CD4-positive, alpha-beta T cell (primary cell): ENCODE measurements at regions not wholly inside any gene's neighbourhood (a gene's known extent, or its start where the extent isn't known, plus 50 kb on each side); places are given as distances from the start of the nearest gene placed in this dataset.

Source experiments
- ATAC-seq: fragments of 200-7000 bp; cut with Tn5 transposase; one replicate; pipeline ENCODE4 v1.10.0; 2022; ENCODE audit warnings: mild to moderate bottlenecking; ENCODE audit not compliant: poor library complexity
- CTCF ChIA-PET: fragments of 350-600 bp; sonication (Branson Sonifier 250); formaldehyde crosslinking; loops from one replicate; lab custom pipeline; 2021; ENCODE audit warnings: antibody characterized with exemption, inconsistent platforms; lab: Charles Lee
- POLR2A ChIA-PET: fragments of 350-600 bp; sonication (Branson Sonifier 250); formaldehyde crosslinking; loops from one replicate; lab custom pipeline; 2021; ENCODE audit warnings: antibody characterized with exemption, inconsistent platforms; lab: Charles Lee
- DNase-seq, 14 experiments: peaks; one replicate each; pipeline ENCODE4 v3.0.0-alpha.2; 2013 to 2020; ENCODE audit warnings: mixed read lengths in 2 of 14
- H3K27ac ChIP-seq, 2 donors: one replicate each; pipeline versions ENCODE4 v1.5.1 to v1.7.0; 2013; ENCODE audit warnings: low read length in 2 of 2, low read depth in 1 of 2, mild to moderate bottlenecking in 1 of 2
- H3K27me3 ChIP-seq, 2 experiments: 1 replicate in 1 of 2; 2 replicates in 1 of 2; pipeline versions ENCODE4 v1.6.1 to v1.7.0; 2013; ENCODE audit warnings: low read length in 2 of 2, control low read depth in 1 of 2, mild to moderate bottlenecking in 1 of 2, moderate library complexity in 1 of 2; ENCODE audit not compliant: insufficient read depth in 2 of 2, control insufficient read depth in 1 of 2
- H3K36me3 ChIP-seq: one replicate; pipeline ENCODE4 v1.6.1; 2013; ENCODE audit warnings: low read length, control low read depth; ENCODE audit not compliant: insufficient read depth
- H3K4me1 ChIP-seq: one replicate; pipeline ENCODE4 v1.6.1; 2013; ENCODE audit warnings: low read length, control low read depth; ENCODE audit not compliant: insufficient read depth
- H3K4me3 ChIP-seq: one replicate; pipeline ENCODE4 v1.5.1; 2013; ENCODE audit warnings: mild to moderate bottlenecking, low read length, moderate library complexity
- H3K9me3 ChIP-seq, 2 experiments: 1 replicate in 1 of 2; 2 replicates in 1 of 2; pipeline versions ENCODE4 v1.6.1 to v1.7.0; 2013; ENCODE audit warnings: low read length in 2 of 2, mild to moderate bottlenecking in 2 of 2, control low read depth in 1 of 2, moderate library complexity in 1 of 2; ENCODE audit not compliant: control insufficient read depth in 1 of 2, insufficient read depth in 1 of 2
- H3K27ac Mint-ChIP-seq: one replicate; pipeline ENCODE4 v1.8.0; 2020; ENCODE audit warnings: mixed read lengths
- H3K27me3 Mint-ChIP-seq: one replicate; pipeline ENCODE4 v1.8.0; 2021; ENCODE audit warnings: mixed read lengths
- H3K36me3 Mint-ChIP-seq: one replicate; pipeline ENCODE4 v1.8.0; 2021; ENCODE audit warnings: low read depth, mixed read lengths
- H3K4me1 Mint-ChIP-seq: one replicate; pipeline ENCODE4 v1.8.0; 2021; ENCODE audit warnings: low read depth, mixed read lengths
- H3K4me3 Mint-ChIP-seq: one replicate; pipeline ENCODE4 v1.8.0; 2020; ENCODE audit warnings: mild to moderate bottlenecking, mixed read lengths
- H3K9me3 Mint-ChIP-seq: one replicate; pipeline ENCODE4 v1.8.0; 2020; ENCODE audit warnings: mixed read lengths
- intact Hi-C, 2 experiments: fragments of 100-400 bp; cut with DNase I in 1 of 2; cut with micrococcal nuclease in 1 of 2; formaldehyde crosslinking; loops; one replicate each; pipeline versions ENCODE4 v1.15.1 to v1.9.0; 2023 to 2025; cut with DNase I, micrococcal nuclease
- TF ChIP-seq, protein P1 (sequence below): fragments of 200-600 bp; IDR thresholded peaks from one replicate; pipeline ENCODE4 v1.8.0; 2022; ENCODE audit warnings: antibody characterized with exemption, mild to moderate bottlenecking

DNA sequence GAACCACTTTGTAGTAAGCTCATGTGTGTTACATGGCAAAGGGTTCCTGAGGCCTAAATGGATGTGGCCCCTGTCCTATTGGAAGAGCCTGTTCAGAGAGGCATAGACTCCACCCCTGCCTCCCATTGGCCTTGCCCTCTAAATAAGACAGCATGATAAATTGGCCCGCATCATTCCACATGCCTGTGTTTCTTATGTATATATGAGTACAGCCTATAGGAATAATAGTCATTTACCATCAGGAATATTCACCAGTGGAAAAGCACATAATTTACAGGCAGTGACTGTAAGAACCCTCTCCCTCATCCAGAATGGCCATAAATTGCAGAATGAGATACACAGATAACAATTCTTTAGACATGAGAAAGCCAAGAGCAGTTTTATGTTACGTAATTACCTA lies 519.5 kb upstream of the DAB1 start:
- Mint-ChIP-seq H3K9me3 (peaks cover 4% of the 10 kb centered on the region), H3K27ac (no peak overlapping the region), H3K27me3 (no peaks in the 10 kb centered on the region), H3K4me3 (no peak overlapping the region), H3K36me3 (no peaks in the 10 kb centered on the region), H3K4me1 (no peaks in the 10 kb centered on the region)
- Histone ChIP-seq H3K4me1 (no peaks in the 10 kb centered on the region), H3K9me3 (no peaks in the 10 kb centered on the region), H3K36me3 (no peaks in the 10 kb centered on the region), H3K4me3 (no peak overlapping the region), H3K27me3 (no peaks in the 10 kb centered on the region), H3K27ac (no peak overlapping the region)
- ATAC-seq (no peak), DNase-seq (no peak)
- intact Hi-C loops: no loop called here
- TF ChIP-seq, protein P1, sequence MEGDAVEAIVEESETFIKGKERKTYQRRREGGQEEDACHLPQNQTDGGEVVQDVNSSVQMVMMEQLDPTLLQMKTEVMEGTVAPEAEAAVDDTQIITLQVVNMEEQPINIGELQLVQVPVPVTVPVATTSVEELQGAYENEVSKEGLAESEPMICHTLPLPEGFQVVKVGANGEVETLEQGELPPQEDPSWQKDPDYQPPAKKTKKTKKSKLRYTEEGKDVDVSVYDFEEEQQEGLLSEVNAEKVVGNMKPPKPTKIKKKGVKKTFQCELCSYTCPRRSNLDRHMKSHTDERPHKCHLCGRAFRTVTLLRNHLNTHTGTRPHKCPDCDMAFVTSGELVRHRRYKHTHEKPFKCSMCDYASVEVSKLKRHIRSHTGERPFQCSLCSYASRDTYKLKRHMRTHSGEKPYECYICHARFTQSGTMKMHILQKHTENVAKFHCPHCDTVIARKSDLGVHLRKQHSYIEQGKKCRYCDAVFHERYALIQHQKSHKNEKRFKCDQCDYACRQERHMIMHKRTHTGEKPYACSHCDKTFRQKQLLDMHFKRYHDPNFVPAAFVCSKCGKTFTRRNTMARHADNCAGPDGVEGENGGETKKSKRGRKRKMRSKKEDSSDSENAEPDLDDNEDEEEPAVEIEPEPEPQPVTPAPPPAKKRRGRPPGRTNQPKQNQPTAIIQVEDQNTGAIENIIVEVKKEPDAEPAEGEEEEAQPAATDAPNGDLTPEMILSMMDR: no peak
- ChIA-PET CTCF (no interaction called here), POLR2A (no interaction called here)

DNA sequence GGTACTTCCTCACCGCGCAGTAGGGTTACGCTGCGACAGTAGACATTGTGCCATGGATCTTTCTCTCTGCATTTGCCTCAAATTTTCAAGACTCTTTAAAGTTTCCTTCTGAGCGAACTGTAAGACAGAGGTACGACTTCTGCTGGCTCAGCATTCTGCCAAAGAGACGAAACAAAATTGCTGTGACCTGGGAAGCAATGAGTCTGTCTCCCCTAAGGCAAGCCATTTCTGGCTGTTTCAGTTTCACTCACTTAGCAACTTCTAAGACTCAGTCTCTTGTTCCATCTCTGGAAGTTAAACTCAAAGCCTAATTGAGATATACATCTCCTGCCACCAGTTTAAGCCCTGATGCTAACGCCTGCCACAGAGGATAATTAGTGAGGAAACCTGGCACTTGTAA lies 510.9 kb upstream of the DAB1 start:
- no peak for ATAC-seq
- CTCF ChIA-PET: no interaction called here
- TF ChIP-seq, protein P1: no peak
- Histone ChIP-seq H3K27ac (no peak overlapping the region), H3K4me1 (no peaks in the 10 kb centered on the region), H3K36me3 (no peaks in the 10 kb centered on the region), H3K9me3 (no peaks in the 10 kb centered on the region), H3K4me3 (no peak overlapping the region), H3K27me3 (no peaks in the 10 kb centered on the region)
- DNase-seq: no peak
- intact Hi-C loops: no loop called here
- Mint-ChIP-seq H3K4me1 (no peaks in the 10 kb centered on the region), H3K4me3 (no peak overlapping the region), H3K36me3 (no peaks in the 10 kb centered on the region), H3K9me3 (peaks cover 4% of the 10 kb centered on the region), H3K27ac (no peak overlapping the region), H3K27me3 (no peaks in the 10 kb centered on the region)
- POLR2A ChIA-PET: no interaction called here

DNA sequence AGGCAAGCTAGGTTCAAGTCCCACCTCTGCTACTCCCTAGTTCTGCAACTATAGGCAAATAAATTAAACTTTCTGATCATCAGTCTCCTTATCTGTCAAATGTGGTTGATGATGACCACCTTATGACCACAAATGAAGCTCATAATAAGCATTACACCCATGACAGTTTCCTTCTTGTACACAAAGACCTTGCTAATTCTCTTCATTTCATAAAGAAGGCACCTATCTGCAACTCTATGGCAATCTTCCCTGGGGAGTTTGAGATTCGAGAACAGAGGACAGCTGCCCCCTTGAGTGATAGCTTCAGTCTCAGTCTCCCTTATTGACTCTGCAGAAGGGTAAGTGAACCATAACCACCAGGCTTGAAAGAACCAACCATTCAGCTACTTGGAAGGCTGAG lies 503.1 kb upstream of the DAB1 start:
- no peaks in the 10 kb centered on the region for H3K9me3 Mint-ChIP-seq
- intact Hi-C loops: no loop called here
- H3K4me1 ChIP-seq: no peaks in the 10 kb centered on the region
- no peak overlapping the region for H3K4me3 ChIP-seq
- no peak overlapping the region for H3K27ac ChIP-seq
- ChIA-PET CTCF (no interaction called here), POLR2A (no interaction called here)
- H3K27me3 ChIP-seq: no peaks in the 10 kb centered on the region
- H3K4me1 Mint-ChIP-seq: no peaks in the 10 kb centered on the region
- no peak overlapping the region for H3K27ac Mint-ChIP-seq
- no peak overlapping the region for H3K4me3 Mint-ChIP-seq
- no peaks in the 10 kb centered on the region for H3K36me3 ChIP-seq
- TF ChIP-seq, protein P1: no peak
- no peak for DNase-seq
- no peaks in the 10 kb centered on the region for H3K9me3 ChIP-seq
- ATAC-seq: no peak
- no peaks in the 10 kb centered on the region for H3K27me3 Mint-ChIP-seq
- no peaks in the 10 kb centered on the region for H3K36me3 Mint-ChIP-seq
